KMS-11 (cell line): ENCODE measurements at regions not wholly inside any gene's neighbourhood (a gene's known extent, or its start where the extent isn't known, plus 50 kb on each side); places are given as distances from the start of the nearest gene placed in this dataset.

Experiments
- H2AFZ ChIP-seq: fragments of 200-600 bp; sonication (generic); 2 replicates; pipeline ENCODE4 v1.6.1; 2016; ENCODE audit warnings: antibody characterized with exemption, mixed run types, low read depth
- H3K27ac ChIP-seq: fragments of 200-600 bp; sonication (generic); 2 replicates; pipeline ENCODE4 v1.6.1; 2016; ENCODE audit warnings: mild to moderate bottlenecking, mixed run types
- H3K27me3 ChIP-seq: fragments of 200-600 bp; sonication (generic); 2 replicates; pipeline ENCODE4 v1.6.1; 2017; ENCODE audit warnings: mild to moderate bottlenecking, low read depth, mixed run types, moderate library complexity; ENCODE audit not compliant: insufficient read depth
- H3K36me3 ChIP-seq: fragments of 200-600 bp; sonication (generic); 2 replicates; pipeline ENCODE4 v1.6.1; 2017; ENCODE audit warnings: mild to moderate bottlenecking, mixed run types; ENCODE audit not compliant: insufficient read depth
- H3K4me1 ChIP-seq: fragments of 200-600 bp; sonication (generic); 2 replicates; pipeline ENCODE4 v1.6.1; 2016; ENCODE audit warnings: mild to moderate bottlenecking, low read depth, mixed run types; ENCODE audit not compliant: poor library complexity, severe bottlenecking
- H3K4me2 ChIP-seq: fragments of 200-600 bp; sonication (generic); 2 replicates; pipeline ENCODE4 v1.7.0; 2016; ENCODE audit warnings: mild to moderate bottlenecking, mixed run types
- H3K4me3 ChIP-seq: fragments of 200-600 bp; sonication (generic); IDR thresholded peaks from 2 replicates; pipeline ENCODE4 v1.6.1; 2017; ENCODE audit warnings: low read depth, low read length, mixed read lengths; ENCODE audit not compliant: insufficient read depth
- H3K79me2 ChIP-seq: fragments of 200-600 bp; sonication (generic); 2 replicates; pipeline ENCODE4 v1.6.1; 2016; ENCODE audit warnings: low read depth, mixed run types; ENCODE audit not compliant: insufficient read depth
- H3K9ac ChIP-seq: fragments of 200-600 bp; sonication (generic); 2 replicates; pipeline ENCODE4 v1.6.1; 2016; ENCODE audit warnings: mild to moderate bottlenecking, mixed run types
- H4K20me1 ChIP-seq: fragments of 200-600 bp; sonication (generic); 2 replicates; pipeline ENCODE4 v1.6.1; 2016; ENCODE audit warnings: mild to moderate bottlenecking, mixed run types; ENCODE audit not compliant: insufficient read depth
- TF ChIP-seq, protein P1 (sequence below): fragments of 200-600 bp; sonication (generic); conservative IDR thresholded peaks from 2 replicates; pipeline ENCODE4 v1.6.1; 2017; ENCODE audit warnings: low read depth, mild to moderate bottlenecking, antibody characterized with exemption, low read length, moderate library complexity, mixed read lengths

DNA sequence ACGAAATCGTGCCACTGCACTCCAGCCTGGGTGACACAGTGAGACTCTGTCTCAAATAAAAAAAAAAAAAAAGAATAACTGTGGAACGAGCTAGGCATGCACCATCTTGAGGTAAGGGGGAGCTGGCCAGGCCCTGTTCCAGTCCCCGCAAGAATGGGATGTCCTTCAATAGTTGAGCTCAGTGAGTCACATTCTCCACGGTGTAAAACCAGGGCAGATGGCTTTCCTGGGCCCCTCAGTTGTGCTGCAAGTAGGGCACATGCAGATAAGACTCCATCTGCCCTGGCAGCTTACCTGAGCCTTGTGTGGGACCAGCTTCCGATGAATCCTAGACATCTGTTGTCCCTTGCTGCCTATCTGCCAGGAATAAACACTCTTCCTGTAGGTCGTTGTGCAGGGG lies 312.1 kb downstream of the VRK1 start:
- no peak overlapping the region for H3K27ac ChIP-seq
- no peak overlapping the region for H3K4me2 ChIP-seq
- no peak overlapping the region for H2AFZ ChIP-seq
- H3K79me2 ChIP-seq, result no peaks in the 10 kb centered on the region
- H4K20me1 ChIP-seq, result no peaks in the 10 kb centered on the region
- TF ChIP-seq, protein P1, sequence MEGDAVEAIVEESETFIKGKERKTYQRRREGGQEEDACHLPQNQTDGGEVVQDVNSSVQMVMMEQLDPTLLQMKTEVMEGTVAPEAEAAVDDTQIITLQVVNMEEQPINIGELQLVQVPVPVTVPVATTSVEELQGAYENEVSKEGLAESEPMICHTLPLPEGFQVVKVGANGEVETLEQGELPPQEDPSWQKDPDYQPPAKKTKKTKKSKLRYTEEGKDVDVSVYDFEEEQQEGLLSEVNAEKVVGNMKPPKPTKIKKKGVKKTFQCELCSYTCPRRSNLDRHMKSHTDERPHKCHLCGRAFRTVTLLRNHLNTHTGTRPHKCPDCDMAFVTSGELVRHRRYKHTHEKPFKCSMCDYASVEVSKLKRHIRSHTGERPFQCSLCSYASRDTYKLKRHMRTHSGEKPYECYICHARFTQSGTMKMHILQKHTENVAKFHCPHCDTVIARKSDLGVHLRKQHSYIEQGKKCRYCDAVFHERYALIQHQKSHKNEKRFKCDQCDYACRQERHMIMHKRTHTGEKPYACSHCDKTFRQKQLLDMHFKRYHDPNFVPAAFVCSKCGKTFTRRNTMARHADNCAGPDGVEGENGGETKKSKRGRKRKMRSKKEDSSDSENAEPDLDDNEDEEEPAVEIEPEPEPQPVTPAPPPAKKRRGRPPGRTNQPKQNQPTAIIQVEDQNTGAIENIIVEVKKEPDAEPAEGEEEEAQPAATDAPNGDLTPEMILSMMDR, result no peak
- H3K9ac ChIP-seq, result no peak overlapping the region
- H3K4me1 ChIP-seq, result no peaks in the 10 kb centered on the region
- H3K4me3 ChIP-seq, result no peak overlapping the region
- no peaks in the 10 kb centered on the region for H3K27me3 ChIP-seq
- H3K36me3 ChIP-seq, result no peaks in the 10 kb centered on the region

DNA sequence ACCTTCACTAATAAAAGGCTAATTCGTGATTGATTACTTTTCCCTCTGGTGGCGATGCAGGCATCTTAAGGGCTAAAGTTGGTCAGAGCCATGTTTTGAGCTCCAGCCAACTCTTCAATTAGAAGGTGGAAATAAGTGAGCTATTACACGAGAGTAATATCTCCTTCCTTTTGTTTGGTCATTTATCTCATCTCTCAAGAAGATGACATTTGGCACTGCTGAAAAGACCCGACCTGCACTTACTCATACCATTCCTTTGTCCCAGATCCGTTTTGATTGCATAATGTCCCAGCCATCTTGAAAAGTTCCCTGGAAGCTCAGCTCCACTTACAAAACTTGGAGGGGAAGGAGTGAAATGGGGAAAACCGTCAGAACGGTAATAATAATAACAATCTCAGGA lies 316.2 kb downstream of the VRK1 start:
- no peaks in the 10 kb centered on the region for H4K20me1 ChIP-seq
- TF ChIP-seq, protein P1, result no peak
- H3K27ac ChIP-seq, result no peak overlapping the region
- no peaks in the 10 kb centered on the region for H3K79me2 ChIP-seq
- no peak overlapping the region for H3K9ac ChIP-seq
- no peaks in the 10 kb centered on the region for H3K4me1 ChIP-seq
- H2AFZ ChIP-seq, result no peak overlapping the region
- H3K36me3 ChIP-seq, result no peaks in the 10 kb centered on the region
- H3K4me3 ChIP-seq, result no peak overlapping the region
- no peak overlapping the region for H3K4me2 ChIP-seq
- no peaks in the 10 kb centered on the region for H3K27me3 ChIP-seq

DNA sequence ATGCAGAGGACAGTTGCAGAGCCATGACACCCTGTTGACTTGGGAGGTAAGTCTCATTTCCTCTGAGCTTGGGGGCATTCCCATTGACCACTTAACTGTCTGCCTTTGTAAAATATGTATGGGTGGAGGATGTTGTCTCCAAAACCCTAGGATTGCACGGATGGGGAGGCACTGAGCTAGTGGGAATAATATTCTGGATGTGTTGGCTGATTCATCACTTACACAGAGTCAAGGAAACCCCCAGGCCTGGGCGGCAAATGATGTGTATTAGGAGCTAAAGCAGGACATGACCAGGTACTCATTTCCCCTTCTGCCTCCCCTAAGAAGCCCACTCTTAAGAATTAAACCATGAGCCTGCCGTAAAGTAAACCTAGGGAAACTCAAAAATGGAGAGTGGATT lies 319.4 kb downstream of the VRK1 start:
- no peak overlapping the region for H3K27ac ChIP-seq
- no peak overlapping the region for H3K4me2 ChIP-seq
- no peak overlapping the region for H2AFZ ChIP-seq
- TF ChIP-seq, protein P1, result no peak
- H3K4me1 ChIP-seq, result no peaks in the 10 kb centered on the region
- H4K20me1 ChIP-seq, result no peaks in the 10 kb centered on the region
- no peak overlapping the region for H3K4me3 ChIP-seq
- no peak overlapping the region for H3K9ac ChIP-seq
- H3K36me3 ChIP-seq, result no peaks in the 10 kb centered on the region
- no peaks in the 10 kb centered on the region for H3K27me3 ChIP-seq
- H3K79me2 ChIP-seq, result no peaks in the 10 kb centered on the region

DNA sequence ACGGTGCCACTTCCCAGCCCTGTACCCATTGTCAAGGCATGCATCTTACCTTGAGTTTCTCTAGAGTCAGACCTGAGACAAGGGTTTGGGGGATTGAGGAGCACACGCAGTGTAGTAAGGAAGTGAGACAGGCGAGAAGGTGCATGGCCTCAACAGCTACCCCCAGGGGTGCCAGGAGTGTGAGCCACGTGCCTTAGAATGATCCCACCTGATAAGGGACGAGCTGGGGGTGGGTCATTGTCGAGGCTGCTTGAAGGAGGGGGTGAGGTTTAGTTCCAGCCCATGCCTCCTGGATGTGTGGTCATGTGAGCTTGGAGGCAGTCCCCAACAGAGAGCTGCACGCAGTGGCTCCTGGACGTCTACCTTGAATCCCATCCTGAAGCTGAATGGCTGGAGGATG lies 320.5 kb downstream of the VRK1 start:
- no peaks in the 10 kb centered on the region for H4K20me1 ChIP-seq
- no peak overlapping the region for H2AFZ ChIP-seq
- no peak overlapping the region for H3K9ac ChIP-seq
- H3K36me3 ChIP-seq, result no peaks in the 10 kb centered on the region
- TF ChIP-seq, protein P1, result no peak
- no peak overlapping the region for H3K4me3 ChIP-seq
- no peaks in the 10 kb centered on the region for H3K4me1 ChIP-seq
- no peaks in the 10 kb centered on the region for H3K27me3 ChIP-seq
- H3K79me2 ChIP-seq, result no peaks in the 10 kb centered on the region
- no peak overlapping the region for H3K27ac ChIP-seq
- H3K4me2 ChIP-seq, result no peak overlapping the region

DNA sequence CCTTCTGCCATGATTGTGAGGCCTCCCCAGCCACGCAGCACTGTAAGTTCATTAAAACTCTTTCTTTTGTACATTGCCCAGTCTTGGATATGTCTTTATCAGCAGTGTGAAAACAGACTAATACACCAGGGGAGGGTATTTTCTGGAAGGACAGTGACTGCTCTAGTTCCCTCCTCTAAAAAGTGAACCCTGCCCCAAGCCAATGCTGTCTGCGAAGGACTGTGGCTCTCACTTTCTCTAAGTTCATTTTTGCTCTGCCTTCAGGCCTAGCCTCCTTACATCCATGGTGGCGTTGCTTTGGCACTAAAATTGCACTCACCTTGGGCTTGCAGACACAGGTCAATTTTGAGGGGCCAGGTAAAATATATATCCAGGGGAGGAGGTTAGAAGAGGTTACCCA lies 323.0 kb downstream of the VRK1 start:
- Histone ChIP-seq H3K27ac (no peak overlapping the region), H4K20me1 (no peaks in the 10 kb centered on the region)
- TF ChIP-seq, protein P1, result no peak

More for the DNA sequence above, 323.0 kb downstream of the VRK1 start:
- no peak overlapping the region for H3K4me2 ChIP-seq
- H3K9ac ChIP-seq, result no peak overlapping the region
- no peaks in the 10 kb centered on the region for H3K79me2 ChIP-seq
- H3K4me1 ChIP-seq, result no peaks in the 10 kb centered on the region
- H2AFZ ChIP-seq, result no peak overlapping the region
- H3K4me3 ChIP-seq, result no peak overlapping the region
- no peaks in the 10 kb centered on the region for H3K36me3 ChIP-seq
- H3K27me3 ChIP-seq, result no peaks in the 10 kb centered on the region
